OCI-LY7 (cell line): ENCODE measurements at regions not wholly inside any gene's neighbourhood (a gene's known extent, or its start where the extent isn't known, plus 50 kb on each side); places are given as distances from the start of the nearest gene placed in this dataset.

Experiments
- BruUV-seq: library from RNA; stranded (reverse); fragments of 400-500 nt; replicated peaks from 2 replicates; lab custom pipeline; 2021; lab: Mats Ljungman, UMichigan
- CTCF ChIA-PET: fragments of 300-600 bp; sonication (Branson Sonifier 250); formaldehyde crosslinking; loops from one replicate; lab custom pipeline; 2022; ENCODE audit warnings: antibody characterized with exemption; ENCODE audit not compliant: unreplicated experiment; lab: Charles Lee
- POLR2A ChIA-PET: fragments of 300-600 bp; sonication (Branson Sonifier 250); formaldehyde crosslinking; loops from one replicate; lab custom pipeline; 2022; ENCODE audit warnings: antibody characterized with exemption; lab: Charles Lee
- DNase-seq: peaks from one replicate; pipeline ENCODE4 v3.0.0-alpha.2; 2015; ENCODE audit warnings: low spot score
- H2AFZ ChIP-seq: fragments of 200-600 bp; sonication (generic), shearing (Covaris generic); 2 replicates; pipeline ENCODE4 v1.6.1; 2014; ENCODE audit warnings: mild to moderate bottlenecking, antibody characterized with exemption, low read length, moderate library complexity
- H3K27ac ChIP-seq: fragments of 200-600 bp; sonication (generic); 2 replicates; pipeline ENCODE4 v1.5.1; 2014; ENCODE audit warnings: mixed run types, low read depth, mild to moderate bottlenecking, moderate library complexity, low read length, inconsistent platforms; ENCODE audit not compliant: poor library complexity, severe bottlenecking
- H3K36me3 ChIP-seq: fragments of 200-600 bp; sonication (generic); 2 replicates; pipeline ENCODE4 v1.6.1; 2014; ENCODE audit warnings: mild to moderate bottlenecking, antibody characterized with exemption, low read length, moderate library complexity, mixed read lengths; ENCODE audit not compliant: insufficient read depth
- H3K4me1 ChIP-seq: fragments of 200-600 bp; sonication (generic); 2 replicates; pipeline ENCODE4 v1.5.1; 2014; ENCODE audit warnings: mild to moderate bottlenecking, low read length; ENCODE audit not compliant: insufficient read depth, poor library complexity, severe bottlenecking
- H3K4me2 ChIP-seq: fragments of 200-600 bp; sonication (generic); 2 replicates; pipeline ENCODE4 v1.6.1; 2014; ENCODE audit warnings: mild to moderate bottlenecking, low read length
- H3K4me3 ChIP-seq: fragments of 200-600 bp; sonication (generic); 2 replicates; pipeline ENCODE4 v1.5.1; 2014; ENCODE audit warnings: mild to moderate bottlenecking, low read depth, low read length; ENCODE audit not compliant: poor library complexity, severe bottlenecking
- H3K79me2 ChIP-seq: fragments of 200-600 bp; sonication (generic); 2 replicates; pipeline ENCODE4 v1.6.1; 2016; ENCODE audit warnings: low read depth, mild to moderate bottlenecking, low read length, moderate library complexity, mixed read lengths; ENCODE audit not compliant: insufficient read depth
- H3K9me2 ChIP-seq: fragments of 200-600 bp; sonication (generic); 2 replicates; pipeline ENCODE4 v1.6.1; 2016; ENCODE audit warnings: mild to moderate bottlenecking, low read length, mixed read lengths; ENCODE audit not compliant: insufficient read depth
- H3K9me3 ChIP-seq: fragments of 200-600 bp; sonication (generic); 2 replicates; pipeline ENCODE4 v1.6.1; 2014; ENCODE audit warnings: mild to moderate bottlenecking, mixed run types, low read length, mixed read lengths
- H4K20me1 ChIP-seq: fragments of 200-600 bp; sonication (generic); 2 replicates; pipeline ENCODE4 v1.6.1; 2014; ENCODE audit warnings: mild to moderate bottlenecking, antibody characterized with exemption, low read length, moderate library complexity, mixed read lengths; ENCODE audit not compliant: insufficient read depth
- EZH2phosphoT487 ChIP-seq: fragments of 200-600 bp; sonication (generic); IDR thresholded peaks from 2 replicates; pipeline ENCODE4 v1.6.1; 2018; ENCODE audit warnings: low read depth, borderline replicate concordance, mild to moderate bottlenecking, mixed run types, antibody characterized with exemption, low read length, moderate library complexity, mixed read lengths
- intact Hi-C: fragments of 100-400 bp; cut with micrococcal nuclease; formaldehyde crosslinking; loops from one replicate; pipeline ENCODE4 v1.10.0; 2022; ENCODE audit not compliant: unreplicated experiment
- TF ChIP-seq, protein P1 (sequence below): fragments of 200-600 bp; sonication (generic); conservative IDR thresholded peaks from 2 replicates; pipeline ENCODE4 v1.5.1; 2014; ENCODE audit warnings: mild to moderate bottlenecking, antibody characterized with exemption, low read length, moderate library complexity, mixed read lengths

DNA sequence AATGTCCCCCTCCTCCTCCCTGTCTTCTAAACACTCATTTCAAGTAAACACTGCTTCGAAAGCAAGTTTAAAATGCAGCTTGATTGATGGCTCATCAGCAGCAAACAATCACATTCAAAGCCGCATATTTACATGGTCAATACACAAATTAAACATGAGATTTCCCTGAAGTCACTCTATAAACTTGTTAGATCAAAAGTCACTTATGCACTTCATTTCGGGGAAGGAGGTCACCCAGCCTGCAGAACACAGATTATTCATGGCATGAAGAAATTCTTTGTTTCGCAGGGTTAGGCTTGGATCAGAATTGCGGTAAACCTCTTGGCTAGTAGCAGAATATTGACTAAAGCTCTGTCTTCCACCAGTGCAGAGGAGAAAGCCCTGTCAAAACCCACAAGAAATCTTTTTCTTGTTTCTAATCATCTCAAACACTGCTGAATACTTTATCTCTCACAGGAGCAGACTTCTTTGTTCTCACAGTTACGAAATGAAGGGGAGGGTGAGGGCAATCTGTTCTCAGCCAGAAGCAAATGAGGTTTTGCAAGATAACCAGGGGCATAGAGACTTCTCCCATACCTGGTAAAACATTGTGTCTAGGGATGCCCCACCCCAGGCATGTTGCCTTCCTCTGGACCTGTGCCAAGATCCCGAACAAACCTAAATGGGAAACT, 133.3 kb upstream of the CHL1 start:
- intact Hi-C loops, result no loop called here
- H3K9me3 ChIP-seq, result no peaks in the 10 kb centered on the region
- no peak for DNase-seq
- H3K4me3 ChIP-seq, result no peak overlapping the region
- no peaks in the 10 kb centered on the region for H3K4me1 ChIP-seq
- no peak overlapping the region for H3K4me2 ChIP-seq
- no peak for TF ChIP-seq EZH2phosphoT487
- ChIA-PET POLR2A (no interaction called here), CTCF (no interaction called here)
- H3K9me2 ChIP-seq, result no peaks in the 10 kb centered on the region
- no peaks in the 10 kb centered on the region for H4K20me1 ChIP-seq
- no peaks in the 10 kb centered on the region for H3K36me3 ChIP-seq
- no peak overlapping the region for H2AFZ ChIP-seq
- no peak overlapping the region for H3K27ac ChIP-seq
- BruUV-seq, result no TSS peak
- H3K79me2 ChIP-seq, result no peaks in the 10 kb centered on the region

DNA sequence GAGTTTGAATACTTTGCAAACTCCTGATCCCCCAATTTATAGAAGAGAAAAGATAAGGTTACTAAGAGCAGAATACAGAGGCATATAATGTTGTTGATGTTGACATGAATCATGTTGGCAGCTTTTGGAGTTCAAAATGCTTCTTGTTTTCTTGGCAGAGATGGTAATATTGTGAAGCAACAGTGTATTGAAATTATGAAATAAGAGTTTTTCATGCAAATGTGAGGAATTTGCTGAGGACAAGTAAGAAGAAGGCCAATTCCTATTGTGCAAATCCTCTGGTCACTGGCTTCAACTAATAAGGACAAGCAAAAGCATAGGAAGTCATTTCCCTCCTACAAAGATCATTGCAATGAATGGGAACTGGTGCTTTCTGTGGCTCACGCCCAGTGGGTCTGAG, 126.9 kb upstream of the CHL1 start:
- no peaks in the 10 kb centered on the region for H3K9me2 ChIP-seq
- no TSS peak for BruUV-seq
- H3K36me3 ChIP-seq, result no peaks in the 10 kb centered on the region
- no peak overlapping the region for H3K4me3 ChIP-seq
- ChIA-PET CTCF (no interaction called here), POLR2A (no interaction called here)
- no peak for TF ChIP-seq EZH2phosphoT487
- TF ChIP-seq, protein P1, sequence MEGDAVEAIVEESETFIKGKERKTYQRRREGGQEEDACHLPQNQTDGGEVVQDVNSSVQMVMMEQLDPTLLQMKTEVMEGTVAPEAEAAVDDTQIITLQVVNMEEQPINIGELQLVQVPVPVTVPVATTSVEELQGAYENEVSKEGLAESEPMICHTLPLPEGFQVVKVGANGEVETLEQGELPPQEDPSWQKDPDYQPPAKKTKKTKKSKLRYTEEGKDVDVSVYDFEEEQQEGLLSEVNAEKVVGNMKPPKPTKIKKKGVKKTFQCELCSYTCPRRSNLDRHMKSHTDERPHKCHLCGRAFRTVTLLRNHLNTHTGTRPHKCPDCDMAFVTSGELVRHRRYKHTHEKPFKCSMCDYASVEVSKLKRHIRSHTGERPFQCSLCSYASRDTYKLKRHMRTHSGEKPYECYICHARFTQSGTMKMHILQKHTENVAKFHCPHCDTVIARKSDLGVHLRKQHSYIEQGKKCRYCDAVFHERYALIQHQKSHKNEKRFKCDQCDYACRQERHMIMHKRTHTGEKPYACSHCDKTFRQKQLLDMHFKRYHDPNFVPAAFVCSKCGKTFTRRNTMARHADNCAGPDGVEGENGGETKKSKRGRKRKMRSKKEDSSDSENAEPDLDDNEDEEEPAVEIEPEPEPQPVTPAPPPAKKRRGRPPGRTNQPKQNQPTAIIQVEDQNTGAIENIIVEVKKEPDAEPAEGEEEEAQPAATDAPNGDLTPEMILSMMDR, result no peak
- no peaks in the 10 kb centered on the region for H3K4me1 ChIP-seq
- H3K4me2 ChIP-seq, result no peak overlapping the region
- H3K27ac ChIP-seq, result no peak overlapping the region
- H3K79me2 ChIP-seq, result no peaks in the 10 kb centered on the region
- no peaks in the 10 kb centered on the region for H4K20me1 ChIP-seq
- H3K9me3 ChIP-seq, result no peaks in the 10 kb centered on the region
- no peak overlapping the region for H2AFZ ChIP-seq
- DNase-seq, result no peak
- intact Hi-C loops, result no loop called here

DNA sequence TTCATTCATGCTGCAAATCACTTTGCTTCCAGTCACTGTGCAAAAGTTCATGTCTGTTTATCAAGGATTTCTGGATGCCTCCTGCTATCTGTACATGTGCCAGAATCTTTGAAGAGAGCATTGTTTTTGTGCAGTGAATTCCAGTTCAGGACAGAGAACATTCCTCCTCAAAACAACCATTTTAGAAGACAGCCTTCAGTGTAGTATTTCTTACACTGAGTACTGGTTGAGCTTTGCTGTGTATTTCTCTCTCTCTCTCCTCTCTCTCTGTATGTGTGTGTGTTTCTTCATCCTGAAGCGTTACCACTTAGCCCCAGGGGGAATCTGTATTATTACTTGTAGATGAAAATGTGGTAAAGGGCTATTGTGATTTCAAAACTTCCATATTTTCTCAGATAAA, 123.8 kb upstream of the CHL1 start:
- DNase-seq, result no peak
- intact Hi-C loops, result no loop called here
- no TSS peak for BruUV-seq

More for the DNA sequence above, 123.8 kb upstream of the CHL1 start:
- CTCF ChIA-PET, result no interaction called here
- Histone ChIP-seq H3K79me2 (no peaks in the 10 kb centered on the region), H3K9me3 (no peaks in the 10 kb centered on the region), H3K4me1 (no peaks in the 10 kb centered on the region), H2AFZ (no peak overlapping the region), H4K20me1 (no peaks in the 10 kb centered on the region), H3K4me2 (no peak overlapping the region), H3K9me2 (no peaks in the 10 kb centered on the region), H3K27ac (no peak overlapping the region), H3K36me3 (no peaks in the 10 kb centered on the region), H3K4me3 (no peak overlapping the region)
- POLR2A ChIA-PET, result no interaction called here
- TF ChIP-seq EZH2phosphoT487, result no peak
- TF ChIP-seq, protein P1, result no peak
